Activated CD4-positive, alpha-beta T cell treated with anti-CD3 and anti-CD28 coated beads, Interleukin-2, amount 50 U/mL, for 1 hour (primary cell): ENCODE measurements at regions not wholly inside any gene's neighbourhood (a gene's known extent, or its start where the extent isn't known, plus 50 kb on each side); places are given as distances from the start of the nearest gene placed in this dataset.
"Not testable (repeated sequence)": the region's sequence is repeated elsewhere in the genome, so short reads cannot be mapped to it uniquely, and the experiment has no call there.

ENCODE experiments used
- DNase-seq: peaks from one replicate; pipeline ENCODE4 v3.0.0-alpha.2; 2020

DNA sequence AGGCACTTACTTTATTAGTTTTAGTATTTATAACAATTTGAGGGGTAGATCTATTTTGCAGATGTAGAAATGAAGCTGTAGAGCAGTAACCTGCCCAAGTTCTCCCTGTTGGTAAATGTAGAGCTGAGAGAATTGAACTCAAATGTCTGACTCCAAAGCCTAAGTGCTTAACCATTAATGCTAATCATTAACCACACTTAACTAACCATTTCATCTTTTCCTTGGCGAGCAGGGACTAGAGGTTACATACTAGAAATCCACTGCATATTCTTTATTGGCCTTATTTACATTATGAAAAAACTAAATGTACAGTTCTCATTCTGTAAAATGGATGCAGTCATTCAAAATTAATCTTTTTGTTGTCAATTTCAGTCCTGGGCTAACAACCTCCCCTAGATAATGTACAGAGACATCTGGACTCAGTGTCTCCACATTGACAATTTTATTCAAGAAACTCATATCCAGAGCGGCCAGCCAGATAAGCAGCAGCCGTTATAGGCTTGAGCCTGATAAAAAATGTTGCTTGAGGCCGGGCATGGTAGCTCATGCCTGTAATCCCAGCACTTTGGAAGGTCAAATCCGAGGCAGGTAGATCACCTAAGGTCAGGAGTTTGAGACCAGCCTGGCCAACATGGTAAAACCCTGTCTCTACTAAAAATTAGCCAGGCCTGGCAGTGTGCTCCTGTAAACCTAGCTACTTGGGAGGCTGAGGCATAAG lies 76.7 kb upstream of the PICALM start:
- no peak for DNase-seq

DNA sequence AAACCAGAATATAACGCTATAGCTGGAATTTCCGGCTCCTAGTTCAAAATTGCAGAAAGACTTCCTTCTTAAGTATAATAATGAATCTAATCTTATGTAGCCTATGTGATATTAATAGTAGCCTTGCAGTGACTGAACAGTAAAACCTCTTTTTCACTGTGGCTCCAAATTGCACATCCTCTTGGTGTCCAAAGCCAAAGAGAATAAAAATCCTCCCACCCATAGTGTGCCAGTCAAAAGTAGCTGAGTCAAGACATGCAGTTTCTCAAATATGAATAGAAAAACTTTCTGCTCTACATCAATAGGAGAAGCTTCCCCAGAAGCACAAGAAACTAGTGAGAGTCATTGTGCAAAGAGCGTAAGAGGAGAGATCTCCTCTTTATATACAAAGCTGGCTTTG lies 76.0 kb upstream of the PICALM start:
- DNase-seq: no peak

DNA sequence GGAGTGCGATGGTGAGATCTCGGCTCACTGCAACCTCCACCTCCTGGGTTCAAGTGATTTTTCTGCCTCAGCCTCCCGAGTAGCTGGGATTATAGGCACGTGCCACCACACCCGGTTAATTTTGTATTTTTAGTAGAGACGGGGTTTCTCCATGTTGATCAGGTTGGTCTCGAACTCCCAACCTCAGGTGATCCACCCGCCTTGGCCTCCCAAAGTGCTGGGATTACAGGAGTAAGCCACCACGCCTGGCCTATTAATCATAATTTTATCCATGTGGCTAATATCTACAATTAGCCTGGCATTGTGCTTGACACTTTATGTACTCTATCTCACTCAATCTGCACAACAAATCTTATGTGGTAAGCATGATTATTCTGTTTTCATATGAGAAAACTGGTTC lies 75.2 kb upstream of the PICALM start:
- DNase-seq: not testable (repeated sequence)

DNA sequence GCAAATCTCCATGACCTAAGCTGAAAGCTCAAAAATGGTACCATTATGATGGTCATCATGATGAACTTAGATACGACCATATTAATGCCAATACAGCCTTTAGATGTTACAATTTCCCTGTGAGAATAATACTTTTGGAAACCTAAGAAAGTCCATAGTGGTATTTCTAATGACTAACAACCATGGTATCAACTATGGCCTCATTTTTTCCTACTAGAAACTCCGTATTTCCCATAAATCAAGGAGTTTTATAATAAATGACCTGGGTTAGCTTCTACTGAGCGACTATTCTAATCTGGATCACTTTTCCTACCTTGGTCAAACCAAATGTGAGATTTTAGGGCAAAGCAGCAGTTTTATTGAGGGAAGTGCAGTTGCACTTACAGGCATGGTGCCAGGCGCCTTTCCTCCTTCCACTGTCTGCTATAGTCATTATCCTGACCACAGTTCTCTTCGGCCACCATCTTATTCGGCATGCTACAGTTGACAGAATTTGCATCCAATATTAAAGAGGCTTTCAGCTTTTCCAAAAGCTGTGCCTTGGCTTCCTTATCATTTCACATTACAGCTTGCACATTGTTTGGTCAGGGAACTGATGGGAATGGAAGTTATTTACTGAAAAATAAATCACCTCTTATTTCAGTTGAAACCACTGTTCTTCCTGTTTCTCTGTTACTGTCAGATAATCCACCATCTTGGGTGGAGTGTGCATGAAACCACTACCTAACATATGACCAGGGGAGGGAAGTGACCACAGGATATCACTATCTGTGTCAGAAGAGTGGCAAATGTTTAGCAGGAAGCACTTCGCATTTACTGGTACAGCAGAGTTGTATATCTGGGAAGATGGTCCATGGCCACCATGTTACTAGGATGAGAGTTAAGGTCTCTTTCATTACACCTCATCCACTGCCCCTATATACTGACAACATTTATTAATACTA lies 74.5 kb upstream of the PICALM start:
- DNase-seq: no peak

DNA sequence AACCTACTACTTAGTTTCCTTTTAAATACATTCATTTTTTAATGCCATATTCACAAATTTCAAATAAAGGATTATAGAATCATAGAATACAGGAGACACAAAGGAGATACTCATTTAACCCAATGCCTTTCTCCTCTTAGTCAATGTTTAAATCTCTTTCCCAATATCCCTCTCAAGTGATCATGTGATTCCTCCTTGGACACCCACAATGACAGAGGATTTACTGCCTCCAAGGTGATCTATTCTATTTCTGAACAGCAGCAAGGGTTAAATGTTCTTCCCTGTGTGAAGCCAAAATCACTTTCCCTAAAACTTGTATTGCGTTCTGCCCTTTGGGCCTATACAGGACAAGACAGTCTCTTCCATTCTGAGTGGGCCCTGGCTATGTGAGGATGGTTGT lies 73.3 kb upstream of the PICALM start:
- no peak for DNase-seq

DNA sequence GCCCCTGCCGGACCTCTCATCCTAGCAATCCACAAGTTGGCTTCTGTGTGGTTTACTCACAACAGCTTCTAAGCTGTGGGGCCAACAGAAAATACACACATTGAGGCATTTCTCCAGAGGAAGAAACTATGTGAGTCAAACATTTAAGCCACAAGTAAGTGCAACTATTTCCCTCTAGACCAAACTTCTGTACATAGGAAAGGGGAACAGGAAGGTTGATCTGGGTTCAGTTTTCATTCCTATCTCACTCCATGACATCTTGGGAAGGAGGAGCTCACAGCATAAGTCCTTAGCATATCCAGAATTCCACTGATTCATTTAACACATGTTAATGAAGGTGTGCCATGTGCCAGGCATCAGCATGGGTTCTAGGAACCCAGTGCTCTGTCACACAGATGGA lies 72.8 kb upstream of the PICALM start:
- no peak for DNase-seq

DNA sequence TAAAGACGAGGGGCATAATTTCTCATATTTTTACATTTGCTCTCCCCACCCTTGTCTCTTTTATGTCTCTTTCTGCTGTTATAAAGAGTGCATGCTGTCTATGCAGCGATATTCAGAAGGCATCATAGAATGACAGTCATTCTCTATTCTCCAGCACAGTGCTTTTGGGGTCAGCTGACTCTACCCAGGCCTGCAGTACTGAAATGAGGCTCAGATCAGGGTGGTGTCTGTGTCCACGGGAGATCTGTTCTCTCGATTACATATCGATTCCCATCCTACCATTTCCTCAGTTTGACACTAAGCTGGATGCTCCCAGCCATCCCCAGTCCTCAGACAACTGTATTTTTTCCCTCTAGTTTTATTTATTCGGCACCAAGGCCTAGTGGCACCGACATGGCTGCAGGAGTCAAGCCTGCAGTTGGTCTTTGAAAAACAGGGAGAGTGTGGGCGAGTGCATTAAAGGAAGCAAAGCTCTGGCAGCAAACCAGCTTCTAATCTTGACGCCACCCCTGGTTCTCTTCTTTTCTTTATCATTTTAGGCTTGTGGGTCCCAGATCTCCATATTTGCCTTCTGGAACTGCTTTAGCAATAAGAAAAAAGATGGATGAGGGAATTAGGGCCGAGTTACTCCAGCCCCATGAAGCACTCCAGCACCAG lies 71.6 kb upstream of the PICALM start:
- DNase-seq: no peak

DNA sequence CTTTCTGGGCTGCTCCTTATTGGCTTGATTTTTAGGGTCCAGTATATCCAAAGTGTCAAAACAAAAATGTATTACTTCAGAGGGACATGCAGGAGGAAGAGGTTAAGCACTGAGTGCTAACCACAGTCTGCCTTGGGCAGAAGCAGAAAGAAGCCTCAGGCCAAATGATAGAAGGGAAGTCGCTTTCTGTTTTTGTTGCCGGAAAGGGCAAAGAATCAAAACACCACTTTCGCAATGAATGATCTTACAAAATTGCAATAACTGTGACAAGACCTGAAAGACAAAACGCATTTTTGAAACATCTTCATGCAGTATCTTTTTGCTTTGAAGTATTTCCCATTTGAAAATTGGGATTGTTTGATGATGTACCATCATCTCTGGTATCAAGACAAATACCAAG lies 70.1 kb upstream of the PICALM start:
- DNase-seq: no peak

DNA sequence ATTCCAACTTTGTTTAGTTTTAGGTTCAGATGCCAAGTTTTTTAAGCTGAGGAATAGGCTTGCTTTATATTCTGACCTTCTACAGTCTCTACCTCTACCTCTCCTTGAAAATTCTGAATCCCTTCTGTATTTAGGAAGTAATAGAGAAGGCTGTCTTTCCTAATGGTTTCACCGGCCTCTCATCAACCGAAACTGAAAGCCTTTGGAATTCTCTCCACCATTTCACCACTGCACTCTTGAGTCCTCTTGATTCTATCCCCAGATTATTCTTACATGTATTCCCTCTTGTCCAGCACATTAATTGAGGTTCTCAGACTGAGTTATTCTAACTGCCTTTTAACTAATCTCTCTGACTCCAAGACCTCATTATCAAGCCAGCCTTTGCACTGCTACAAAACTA lies 67.7 kb upstream of the PICALM start:
- no peak for DNase-seq

DNA sequence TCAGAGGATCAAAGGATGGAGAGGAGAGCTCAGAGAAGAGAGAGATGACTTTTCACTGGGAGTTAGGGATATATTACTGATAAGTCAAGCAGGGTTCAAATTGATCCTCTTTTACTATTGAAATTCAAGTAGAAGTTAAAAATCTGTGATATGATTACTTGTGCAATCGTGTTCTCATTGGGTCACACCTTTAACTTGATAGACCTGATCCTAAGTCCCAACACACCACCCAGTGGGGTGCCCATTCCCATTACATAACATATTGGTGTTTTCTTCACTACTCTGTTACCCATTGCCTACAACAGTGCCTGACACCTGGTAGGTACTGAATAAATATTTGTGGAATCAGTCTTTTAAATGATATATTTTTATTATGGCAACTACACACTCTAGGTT lies 66.4 kb upstream of the PICALM start:
- DNase-seq: no peak

DNA sequence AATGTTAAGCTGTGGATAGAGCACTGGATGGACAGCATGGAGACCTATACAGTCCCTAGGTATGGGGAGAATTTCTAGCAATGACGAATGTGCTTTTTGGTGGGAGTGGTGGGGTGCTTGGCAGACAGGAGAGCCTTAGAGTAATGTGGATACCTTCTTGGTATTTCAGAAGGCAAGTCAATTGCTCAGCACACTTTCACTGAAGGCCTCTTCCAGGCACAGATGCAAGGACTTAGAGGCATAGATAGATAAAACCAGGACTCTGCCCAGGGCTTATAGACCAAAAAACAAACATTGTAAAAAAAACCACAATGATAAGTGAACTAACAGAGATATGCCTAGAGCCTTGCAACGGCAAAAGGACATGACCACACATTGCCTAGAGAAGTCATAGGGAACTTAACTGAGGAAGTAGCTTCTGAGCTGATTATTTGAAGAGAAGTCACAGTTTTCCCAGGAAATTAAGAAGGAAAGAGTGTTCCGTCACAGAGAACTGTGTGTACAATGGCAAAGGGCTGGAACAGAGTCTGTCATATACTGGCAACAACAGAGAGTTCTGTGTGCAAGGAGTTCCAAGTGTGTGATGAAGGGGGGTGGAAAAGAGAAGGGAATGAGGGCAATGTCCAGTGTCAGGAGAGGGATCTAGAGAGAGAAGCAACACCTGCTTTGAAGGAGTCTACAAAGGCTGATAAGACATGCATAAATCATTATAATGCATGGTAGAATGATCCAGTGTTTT lies 65.9 kb upstream of the PICALM start:
- DNase-seq: no peak

DNA sequence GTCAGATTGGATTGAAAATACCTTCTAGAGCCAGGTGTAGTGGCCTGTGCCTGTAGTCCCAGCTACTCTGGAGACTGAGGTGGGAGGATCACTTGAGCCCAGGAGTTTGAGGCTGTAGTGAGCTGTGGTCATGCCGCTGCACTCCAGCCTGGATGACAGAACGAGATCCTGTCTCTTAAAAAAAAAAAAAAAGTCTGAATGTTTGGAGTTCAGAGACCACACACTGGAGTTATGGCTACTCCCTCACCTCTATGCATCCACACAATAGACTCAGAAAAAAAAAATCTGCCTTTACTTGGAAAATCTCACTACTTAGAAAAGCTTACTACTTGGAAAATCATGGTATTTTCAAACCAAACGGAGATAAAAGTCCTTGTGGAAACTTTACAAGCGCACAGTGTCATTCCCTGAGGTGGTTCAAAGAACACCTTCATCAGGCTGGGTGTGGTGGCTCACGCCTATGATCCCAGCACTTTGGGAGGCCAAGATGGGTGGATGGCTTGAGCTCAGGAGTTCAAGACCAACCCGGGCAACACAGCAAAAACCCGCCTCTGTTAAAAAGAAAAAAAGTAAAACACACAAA lies 63.9 kb upstream of the PICALM start:
- no peak for DNase-seq

DNA sequence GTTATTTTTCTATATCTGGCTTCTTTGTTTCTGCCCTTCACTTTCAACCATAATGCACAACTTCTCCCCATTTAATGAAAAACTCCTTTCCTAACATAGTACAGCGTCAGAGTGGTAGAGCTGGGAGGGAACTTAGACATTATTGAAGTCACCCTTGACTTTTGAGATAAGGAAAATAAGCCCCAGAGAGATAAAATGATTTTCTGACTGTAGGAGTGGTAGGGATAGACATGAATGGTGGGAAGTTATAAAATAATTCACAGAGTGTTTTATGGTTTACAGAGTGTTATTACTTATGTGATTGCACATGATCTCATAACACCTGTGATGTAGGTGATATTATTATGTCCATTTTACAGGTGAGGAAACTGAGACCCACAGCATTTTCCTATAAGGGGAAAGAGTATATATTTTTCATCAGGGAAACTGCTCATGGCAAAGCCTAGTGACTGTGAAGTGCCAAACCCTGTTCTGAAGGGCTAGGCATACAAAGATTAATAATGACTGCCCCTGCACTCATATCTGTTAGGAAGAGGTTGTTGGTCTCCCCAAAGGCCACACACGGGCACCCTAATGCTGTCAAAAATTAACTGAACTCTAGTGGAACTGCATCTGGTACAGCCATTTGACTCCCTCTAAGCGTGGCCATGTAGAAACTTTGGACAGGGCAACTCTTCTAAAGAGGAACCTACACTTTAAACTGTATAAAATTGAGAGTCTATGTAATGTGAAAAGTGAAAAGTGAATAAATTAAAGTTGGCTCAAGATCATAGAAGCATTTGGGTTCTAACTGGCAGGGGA lies 61.1 kb upstream of the PICALM start:
- DNase-seq: no peak

DNA sequence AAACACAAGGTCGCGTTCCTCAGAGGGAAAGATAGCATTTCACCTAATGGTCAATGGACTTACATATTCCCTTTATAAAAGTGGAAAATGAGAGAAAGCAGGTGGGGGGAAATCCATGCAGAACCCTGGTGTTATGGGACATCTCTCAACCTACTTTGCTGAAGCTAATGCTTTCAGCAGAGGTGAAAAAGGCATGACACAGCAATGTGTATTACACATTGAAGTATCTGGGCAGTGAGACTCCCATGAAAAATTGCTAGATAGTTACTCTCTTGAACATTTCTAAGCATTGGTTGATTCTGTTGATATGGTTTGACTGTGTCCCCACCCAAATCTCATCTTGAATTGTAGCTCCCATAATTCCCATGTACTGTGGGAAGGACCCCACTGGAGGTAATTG lies 60.0 kb upstream of the PICALM start:
- no peak for DNase-seq

DNA sequence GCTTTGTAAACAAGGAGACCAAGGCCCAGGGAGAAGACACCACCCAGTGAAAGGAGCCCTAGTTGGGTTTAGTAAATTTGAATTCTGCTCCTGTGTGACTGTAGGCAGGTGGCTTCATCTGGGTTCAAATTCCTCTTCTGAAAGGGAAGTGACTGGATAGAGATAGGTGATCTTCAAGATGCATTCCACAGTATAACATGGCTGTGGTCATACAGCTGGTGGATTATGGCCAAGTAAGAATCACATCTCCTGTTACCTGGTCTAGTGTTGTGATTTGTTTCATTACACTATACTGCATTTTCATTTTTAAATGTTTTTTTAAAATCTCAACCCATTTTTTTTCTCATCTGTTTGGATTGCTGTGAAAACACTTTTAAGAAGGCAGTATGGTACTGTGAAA lies 58.0 kb upstream of the PICALM start:
- no peak for DNase-seq

DNA sequence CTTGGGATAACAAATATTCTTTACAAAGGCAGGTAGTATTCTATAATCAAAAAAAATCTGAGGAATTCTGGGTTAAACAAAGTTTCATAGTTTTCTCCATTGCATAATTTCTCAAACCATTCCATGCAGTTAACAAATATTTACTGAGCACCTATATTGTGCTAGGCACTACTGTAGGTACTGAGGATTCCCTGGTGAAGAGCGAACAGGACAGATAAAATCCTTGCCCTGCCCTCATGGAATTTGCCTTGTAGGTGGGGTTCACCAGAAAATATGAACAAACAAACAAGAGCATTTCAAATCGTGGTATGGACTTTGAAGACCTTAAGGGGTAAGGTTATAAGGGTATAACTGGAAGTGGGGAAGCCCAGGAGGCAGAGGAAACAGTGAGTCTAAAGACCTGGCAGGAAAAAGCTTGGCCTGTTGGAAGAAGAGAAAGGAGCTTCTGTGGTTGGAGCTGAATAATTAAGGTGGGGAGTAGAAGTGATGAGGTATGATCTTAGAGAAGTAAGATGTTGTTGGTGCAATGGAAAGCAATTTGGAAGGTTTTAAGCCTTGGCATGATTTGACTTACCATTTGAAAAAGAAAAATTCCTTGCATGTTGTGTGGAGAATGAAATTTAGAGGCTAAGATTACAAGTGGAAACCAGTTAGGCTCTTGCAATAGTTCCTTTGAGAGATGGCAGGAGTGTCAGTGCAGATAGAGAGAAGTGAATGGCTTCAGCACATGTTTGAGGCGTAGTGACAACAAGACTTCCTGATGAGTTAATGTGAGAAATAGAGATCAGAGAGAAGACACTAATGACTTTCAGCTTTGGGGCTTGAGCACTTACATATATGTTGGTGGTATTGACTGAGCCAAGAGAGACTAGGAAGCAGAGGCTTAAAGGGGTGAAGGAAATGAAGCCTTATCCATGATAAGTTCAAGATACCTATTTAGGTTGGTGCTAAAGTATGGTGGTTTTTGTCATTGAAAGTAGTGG lies 55.7 kb upstream of the PICALM start:
- DNase-seq: no peak

DNA sequence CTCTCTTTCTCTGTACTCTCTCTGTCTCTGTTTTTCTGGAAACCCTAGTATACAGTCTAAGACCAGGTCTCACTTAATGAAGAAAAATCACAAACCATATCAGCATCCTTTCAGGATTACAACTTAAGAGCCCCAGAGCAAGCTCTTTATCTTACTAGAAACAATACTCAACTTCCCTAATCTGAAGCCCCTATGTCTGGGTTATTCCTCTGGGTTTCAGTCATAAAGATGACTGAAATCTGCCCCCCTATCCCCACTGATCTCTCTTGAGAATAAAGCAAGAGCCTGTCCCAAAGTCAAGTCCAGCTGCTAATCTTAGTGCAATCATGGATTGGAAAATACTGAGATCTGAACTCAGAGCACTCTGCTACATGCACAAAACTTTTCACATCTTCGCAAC lies 53.9 kb upstream of the PICALM start:
- no peak for DNase-seq

DNA sequence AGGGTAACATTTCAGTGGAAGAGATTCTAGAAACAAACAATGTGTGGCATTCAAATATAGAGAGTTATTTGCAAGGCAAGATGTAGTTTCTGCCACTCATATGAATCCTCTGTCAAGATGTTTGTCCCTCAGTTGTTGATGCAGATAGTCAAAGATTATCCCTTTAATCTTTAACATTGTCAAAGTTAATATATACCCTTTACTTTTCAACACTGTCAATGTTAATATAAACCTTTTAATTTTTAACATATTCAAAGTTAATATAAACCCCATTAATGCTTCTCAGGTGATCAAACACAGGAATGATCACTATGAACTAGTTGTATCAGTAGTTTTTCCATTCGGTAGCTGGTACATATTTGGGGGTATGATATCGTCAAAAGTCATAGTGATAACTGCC lies 51.9 kb upstream of the PICALM start:
- DNase-seq: no peak

DNA sequence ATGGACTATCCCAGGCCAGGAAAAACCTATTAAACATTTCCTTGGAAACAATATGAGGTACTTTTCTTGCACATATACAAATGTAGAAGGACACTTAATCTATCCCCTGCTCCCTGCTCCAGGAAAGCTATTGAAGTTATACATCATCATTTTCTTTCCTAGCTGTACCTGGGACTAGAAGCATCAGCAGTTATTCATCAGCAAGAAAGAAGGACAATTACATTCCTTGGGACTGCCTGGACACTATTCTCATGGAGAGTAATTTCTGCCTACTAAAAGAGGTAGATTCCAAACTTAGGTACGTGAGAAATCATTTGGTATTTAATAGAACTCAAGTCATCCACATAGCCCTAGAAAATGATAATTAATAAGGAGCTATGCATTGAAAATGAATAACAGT lies 51.0 kb upstream of the PICALM start:
- DNase-seq: no peak

DNA sequence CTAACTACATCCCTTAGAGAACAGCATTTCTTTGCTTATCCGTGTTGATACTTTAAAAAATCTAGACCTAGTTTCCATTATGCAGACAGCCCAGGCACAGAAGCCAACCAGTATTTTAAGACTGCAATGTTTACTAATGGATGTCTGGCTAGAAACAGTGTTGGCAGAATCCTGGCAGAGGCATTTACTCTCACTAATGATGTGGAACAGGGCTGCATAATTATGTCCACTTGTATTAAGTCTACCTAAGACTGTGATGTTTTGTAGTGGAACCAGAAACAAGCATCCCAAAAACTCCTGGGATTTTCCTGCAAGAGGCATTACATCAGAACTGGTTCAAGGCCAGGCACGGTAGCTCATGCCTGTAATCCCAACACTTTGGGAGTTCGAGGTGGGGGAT lies 50.2 kb upstream of the PICALM start:
- DNase-seq: no peak
